Right ventricle myocardium inferior (tissue), 1 donor: ENCODE measurements at regions not wholly inside any gene's neighbourhood (a gene's known extent, or its start where the extent isn't known, plus 50 kb on each side); places are given as distances from the start of the nearest gene placed in this dataset.

ENCODE experiments used
- ATAC-seq: fragments of 200-7000 bp; cut with Tn5 transposase; one replicate; pipeline ENCODE4 v1.9.1; 2020; ENCODE audit warnings: mild to moderate bottlenecking, moderate library complexity
- DNase-seq: peaks from one replicate; pipeline ENCODE4 v3.0.0; 2021; ENCODE audit errors: missing footprints
- intact Hi-C: fragments of 100-400 bp; cut with DNase I; formaldehyde crosslinking; loops from one replicate; pipeline ENCODE4 v1.11.0; 2022
- donor health status: DM: no; HTN: yes; CAD: no; lungs with severe emphysema.

DNA sequence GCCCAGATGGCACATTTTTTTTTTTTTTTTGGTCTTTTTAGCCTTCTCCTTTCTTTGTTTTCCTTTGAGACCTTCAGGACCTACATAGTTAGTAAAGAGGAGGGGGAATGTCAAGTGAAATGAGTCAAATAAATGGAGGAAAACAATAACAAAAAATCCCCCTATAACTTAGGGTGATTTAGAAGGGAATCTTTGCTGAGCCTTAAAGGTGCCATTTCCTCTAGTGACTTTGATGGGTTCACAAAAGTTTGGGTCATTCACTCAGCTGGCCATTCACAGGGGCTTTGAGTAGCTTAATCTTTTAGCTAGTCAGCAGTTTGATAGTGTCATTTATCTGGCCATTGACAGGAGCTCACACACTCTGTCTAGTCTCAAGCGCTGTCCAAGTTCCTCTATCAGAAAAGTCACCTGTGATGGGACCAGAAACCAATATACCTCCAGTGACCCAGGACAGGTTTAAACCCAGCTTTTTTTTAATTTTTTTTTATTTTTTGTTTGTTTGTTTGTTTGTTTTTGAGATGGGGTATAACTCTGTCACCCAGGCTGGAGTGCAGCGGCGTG is 275.1 kb upstream of the PRDM1 start:
- no peak for DNase-seq
- ATAC-seq: no peak
- intact Hi-C loops: no loop called here

DNA sequence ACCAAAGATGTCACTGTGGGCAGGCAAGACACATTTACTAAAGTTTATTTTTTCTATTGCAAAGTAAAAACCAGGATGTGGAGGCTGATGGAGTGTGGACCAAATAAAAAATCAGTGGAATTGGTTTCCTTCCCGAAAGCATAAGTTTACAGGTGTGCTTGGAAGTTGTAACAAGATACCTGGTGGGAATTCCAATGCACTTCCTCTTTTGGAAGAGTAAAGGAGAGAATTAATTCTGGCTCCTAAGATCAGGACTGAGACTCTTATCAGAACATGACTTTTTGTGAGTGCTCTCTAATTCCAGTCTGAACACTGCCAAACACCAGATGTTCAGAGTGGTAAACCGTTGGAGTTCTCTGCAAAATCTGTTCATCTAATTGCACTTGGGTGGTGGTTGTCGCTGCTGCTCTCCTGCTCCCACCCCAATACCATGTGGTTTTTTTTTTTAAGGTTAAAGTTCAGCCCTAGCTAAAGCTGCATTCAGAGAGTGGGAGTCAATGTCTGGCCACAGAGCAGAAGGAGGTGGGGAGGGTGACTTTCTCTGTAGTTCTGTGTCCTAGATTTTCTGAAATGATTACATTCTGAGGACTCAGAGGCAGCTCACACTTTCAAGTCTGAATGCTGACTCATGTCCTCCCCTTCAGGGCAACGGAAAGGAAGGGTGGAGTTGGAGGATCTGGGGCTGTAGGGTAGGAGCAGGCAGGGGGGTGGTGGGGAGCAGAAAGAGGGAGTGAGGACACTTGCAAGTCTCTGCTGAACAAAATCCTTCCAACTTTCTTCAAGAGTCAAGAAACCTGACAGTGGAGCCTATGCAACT is 275.8 kb upstream of the PRDM1 start:
- ATAC-seq (peak; percentile 84), DNase-seq (no peak)
- intact Hi-C loops: no loop called here

DNA sequence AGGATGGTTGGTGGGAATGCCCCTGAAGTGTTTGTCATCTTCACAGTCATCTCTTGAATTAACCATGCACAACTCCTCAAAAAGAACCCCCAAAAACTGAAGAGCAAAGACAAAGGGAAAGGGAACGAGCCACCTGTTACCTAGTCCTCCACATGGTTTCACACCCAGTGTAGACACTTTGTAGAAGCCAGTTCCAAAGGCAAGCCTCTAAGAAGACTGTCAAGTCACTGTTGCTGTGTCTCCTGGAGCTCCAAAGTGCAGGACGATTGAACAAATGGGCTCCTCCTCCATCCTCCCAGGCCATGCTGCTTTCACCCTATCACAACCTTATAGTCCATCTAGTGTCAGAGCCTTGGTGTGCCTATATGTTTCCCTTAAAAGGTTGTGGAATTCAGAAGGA is 277.6 kb upstream of the PRDM1 start:
- no peak for ATAC-seq
- no peak for DNase-seq
- intact Hi-C loops: no loop called here

DNA sequence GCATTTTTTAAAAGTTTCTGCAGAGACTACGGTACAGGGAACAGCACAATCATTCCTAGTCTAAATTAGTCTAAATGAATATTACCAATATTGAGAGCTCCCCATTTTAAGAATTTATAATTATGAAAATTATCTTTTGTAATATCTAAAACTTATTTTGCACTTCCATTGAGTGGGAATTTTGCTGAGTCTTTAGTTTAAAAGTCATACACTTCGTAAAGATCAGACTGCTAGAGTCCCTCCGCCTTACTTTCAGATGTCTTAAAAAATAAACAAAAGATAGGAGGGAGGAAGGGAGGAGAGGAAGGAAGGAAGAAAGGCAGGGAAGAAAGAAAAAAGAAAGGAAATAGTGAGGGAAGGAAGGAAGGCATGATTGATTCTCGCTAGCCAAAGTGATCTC is 278.2 kb upstream of the PRDM1 start:
- DNase-seq: no peak
- intact Hi-C loops: no loop called here
- no peak for ATAC-seq

DNA sequence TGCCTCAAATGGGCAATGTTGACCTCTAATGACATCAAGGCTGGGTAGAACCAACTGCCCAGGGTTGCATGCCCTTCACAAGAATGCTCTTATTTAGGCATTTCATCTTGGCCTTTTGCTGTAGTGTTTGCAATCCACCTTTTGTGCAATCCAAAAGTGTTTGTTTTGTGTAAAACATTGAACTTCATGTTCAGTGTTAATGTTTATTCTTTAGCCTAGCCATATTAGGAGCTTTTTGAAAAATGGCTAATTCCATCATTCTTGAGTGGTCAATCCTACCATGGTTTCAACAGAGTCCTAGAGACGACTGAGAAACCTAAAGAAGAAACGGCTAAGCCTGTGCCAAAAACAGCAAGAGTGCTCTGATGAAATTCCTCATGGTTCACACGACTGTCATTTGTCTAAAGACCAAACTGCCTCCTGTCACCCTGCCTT is 279.6 kb upstream of the PRDM1 start:
- DNase-seq (no peak), ATAC-seq (no peak)
- intact Hi-C loops: no loop called here

DNA sequence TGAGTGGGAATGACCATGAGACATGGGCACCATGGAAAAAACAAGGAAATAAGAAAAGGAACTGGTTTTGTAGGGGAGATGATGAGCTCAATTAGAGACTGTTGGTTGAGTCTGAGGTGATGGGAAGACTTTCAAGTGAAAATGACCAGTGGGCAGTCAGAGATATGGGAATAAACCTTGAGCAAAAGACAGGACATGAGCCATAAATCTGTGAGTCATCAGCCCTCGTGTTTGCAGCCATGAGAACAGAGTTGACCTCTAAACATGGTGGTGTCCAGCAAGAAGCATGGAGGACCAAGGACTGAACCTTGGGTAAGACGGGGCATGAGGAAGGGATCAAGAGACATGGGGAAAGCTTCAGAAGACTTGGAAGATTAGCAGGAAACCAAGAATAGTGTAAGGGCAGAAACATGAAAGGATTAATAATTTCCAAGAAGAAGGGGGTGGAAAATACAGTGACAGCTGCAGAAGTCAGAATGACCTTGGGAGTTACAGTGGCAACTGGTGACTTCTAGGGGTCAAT is 280.6 kb upstream of the PRDM1 start:
- intact Hi-C loops: no loop called here
- DNase-seq (no peak), ATAC-seq (no peak)

DNA sequence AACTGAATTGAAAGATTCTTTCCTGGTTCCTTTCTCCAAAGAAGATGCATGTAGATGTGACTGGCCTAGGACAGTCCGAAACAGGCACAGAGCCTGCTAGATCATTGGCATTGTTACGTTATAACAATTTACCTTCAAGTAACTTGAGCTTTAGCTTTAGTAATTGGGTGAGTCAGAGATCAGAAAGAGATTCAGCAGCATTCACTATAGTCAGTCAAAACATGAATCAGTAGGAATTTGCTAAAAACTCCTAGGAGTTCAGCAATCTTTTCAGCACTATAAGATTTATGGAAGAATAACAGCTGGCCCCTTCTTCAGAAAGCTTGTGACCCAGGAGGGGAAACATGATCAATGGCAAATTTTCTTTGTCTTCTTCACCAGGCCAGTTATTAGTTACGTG is 281.7 kb upstream of the PRDM1 start:
- intact Hi-C loops: no loop called here
- ATAC-seq: no peak

DNA sequence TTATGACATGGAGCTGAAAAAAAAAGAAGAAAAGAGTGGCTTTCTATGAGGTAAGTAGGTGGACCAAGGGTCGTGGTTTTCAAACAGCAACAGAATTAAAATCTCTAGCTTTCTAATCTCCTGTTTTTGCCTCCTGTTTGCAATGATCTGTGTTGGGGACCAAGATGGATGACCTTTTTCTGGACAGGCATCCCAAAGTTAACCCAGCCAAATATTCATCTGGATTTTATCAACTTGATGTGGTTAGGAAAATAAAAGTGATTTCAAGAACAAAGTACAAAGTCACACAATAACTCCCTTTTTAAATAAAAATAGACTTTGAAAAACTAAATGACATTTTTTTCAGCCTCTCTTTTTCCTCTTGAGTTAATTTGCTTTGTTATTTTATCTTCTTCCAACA is 282.1 kb upstream of the PRDM1 start:
- no peak for ATAC-seq
- intact Hi-C loops: no loop called here
- no peak for DNase-seq

More for the DNA sequence above, 281.7 kb upstream of the PRDM1 start:
- DNase-seq: no peak

DNA sequence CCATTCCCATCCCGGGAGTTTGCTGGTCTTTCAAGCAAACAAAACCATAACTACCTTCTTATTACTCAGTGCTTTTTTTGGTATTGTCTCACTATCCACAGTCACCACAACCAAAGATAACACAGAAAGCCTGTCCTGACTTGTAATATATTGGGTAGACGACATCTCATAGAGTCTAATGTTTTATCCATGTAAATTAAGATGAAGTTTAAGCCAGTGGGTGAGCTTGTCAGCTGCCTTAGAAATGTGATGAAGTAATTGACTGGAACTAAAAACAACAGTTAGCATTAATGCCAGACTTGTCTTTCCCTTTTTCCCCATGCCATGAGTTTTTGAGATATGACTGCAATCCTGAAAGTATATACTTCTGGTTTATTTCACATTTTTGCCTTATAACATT is 282.7 kb upstream of the PRDM1 start:
- ATAC-seq: no peak

DNA sequence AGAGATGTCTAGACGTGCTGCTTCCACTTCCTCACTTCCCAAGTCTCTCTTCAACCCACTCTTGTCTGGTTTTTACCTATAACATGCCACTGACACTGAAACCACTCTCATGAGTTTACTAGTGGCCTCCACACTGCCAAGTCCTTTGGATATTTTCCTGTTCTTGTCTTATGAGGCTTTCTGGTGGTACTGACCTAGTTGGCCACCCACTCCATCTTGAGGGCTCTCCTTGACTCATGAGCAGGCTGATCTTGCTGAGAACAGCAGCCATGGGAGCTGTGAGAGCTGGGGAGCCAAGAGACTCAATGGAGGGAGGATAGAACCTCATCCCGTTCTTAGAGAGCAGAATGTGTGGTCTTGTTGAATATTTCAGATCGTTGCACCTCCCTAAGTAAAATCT is 283.4 kb upstream of the PRDM1 start:
- DNase-seq (no peak), ATAC-seq (no peak)
- intact Hi-C loops: no loop called here

More for the DNA sequence above, 282.7 kb upstream of the PRDM1 start:
- no peak for DNase-seq
- intact Hi-C loops: no loop called here

DNA sequence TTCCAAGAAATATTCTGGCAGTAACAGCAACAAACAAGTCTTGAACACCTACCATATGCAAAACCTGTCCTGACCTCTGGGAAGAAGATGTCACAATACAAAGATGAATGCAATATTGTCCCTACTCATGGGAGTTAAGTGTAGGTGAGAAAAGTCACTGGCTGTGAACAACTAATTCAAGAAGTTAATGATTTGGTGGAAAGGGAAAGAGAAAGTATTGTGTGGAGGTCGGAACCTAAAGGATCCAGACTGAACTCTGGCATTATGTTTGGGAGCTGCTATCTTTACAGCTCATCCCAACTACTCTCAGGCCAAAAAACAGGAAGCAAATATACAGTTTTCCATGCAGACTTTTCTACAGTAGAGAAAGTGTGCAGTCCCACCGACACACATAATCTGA is 285.3 kb upstream of the PRDM1 start:
- ATAC-seq (no peak), DNase-seq (no peak)
- intact Hi-C loops: no loop called here

DNA sequence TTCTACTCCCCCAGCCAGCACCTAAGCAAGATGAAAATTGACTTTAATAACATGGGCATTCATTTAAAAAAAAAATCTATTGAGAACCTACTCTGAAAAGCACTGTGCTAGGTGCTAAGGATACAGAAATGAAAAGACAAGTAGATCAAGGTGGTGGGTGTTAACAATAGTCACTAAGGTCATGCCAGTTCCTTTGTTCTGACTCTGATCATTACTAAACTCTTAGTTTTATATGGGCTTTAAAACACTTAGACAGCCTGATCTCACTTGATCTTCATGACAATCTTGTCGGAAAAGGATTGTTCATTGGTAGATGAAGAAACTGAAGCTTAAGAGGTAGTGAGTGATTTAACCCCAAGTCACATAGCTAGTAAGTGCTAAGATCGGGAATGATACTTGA is 285.7 kb upstream of the PRDM1 start:
- intact Hi-C loops: no loop called here
- DNase-seq (no peak), ATAC-seq (no peak)

DNA sequence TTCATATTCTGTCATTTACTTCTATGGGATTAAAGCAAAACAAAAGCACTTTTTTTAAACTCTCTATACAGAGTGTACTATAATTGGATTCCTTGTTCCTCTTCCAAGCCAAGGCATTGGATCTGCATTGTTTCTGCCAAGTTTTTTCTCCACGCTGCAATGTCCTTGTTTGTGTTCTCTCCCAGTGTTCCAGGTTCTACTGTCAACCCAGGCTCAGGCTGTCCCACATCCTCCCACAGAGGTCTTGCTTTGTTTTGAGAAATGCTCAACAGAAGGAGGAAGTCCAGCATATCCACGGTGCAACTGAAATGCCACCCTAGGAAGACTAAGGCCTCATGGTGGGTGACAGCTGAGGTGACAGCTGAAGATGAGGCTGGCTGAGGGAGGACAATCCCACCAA is 287.1 kb upstream of the PRDM1 start:
- ATAC-seq (peak; percentile 90), DNase-seq (no peak)
- intact Hi-C loops: loop anchor here (10.0 kb wide), 2 partner anchors 116 to 196 kb away; no protein-coding TSS in a partner anchor

DNA sequence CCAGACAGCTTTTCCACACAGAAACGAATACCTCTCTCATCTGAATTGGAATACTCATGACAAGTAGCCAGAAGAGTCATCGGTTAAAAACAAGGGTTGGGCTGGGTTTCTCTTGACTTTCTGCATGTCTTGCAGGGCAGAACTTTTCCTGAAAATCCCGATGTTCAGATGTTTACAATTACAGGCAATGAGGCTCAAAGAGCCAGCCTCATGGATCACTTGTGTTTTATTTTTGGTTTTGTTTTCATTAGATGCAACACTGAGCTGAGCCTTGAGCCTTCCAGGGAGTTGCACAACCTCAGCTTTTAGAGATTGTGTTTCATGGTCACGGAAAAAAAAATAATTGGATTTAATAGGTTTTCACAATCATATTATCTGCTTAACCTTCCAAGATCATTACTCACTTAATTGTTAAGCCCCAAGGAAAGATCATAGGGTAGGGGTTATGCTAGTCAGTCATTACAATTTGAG is 288.1 kb upstream of the PRDM1 start:
- intact Hi-C loops: loop anchor here (10.0 kb wide), 2 partner anchors 117 to 197 kb away; no protein-coding TSS in a partner anchor
- ATAC-seq: peak; percentile 69
- no peak for DNase-seq

DNA sequence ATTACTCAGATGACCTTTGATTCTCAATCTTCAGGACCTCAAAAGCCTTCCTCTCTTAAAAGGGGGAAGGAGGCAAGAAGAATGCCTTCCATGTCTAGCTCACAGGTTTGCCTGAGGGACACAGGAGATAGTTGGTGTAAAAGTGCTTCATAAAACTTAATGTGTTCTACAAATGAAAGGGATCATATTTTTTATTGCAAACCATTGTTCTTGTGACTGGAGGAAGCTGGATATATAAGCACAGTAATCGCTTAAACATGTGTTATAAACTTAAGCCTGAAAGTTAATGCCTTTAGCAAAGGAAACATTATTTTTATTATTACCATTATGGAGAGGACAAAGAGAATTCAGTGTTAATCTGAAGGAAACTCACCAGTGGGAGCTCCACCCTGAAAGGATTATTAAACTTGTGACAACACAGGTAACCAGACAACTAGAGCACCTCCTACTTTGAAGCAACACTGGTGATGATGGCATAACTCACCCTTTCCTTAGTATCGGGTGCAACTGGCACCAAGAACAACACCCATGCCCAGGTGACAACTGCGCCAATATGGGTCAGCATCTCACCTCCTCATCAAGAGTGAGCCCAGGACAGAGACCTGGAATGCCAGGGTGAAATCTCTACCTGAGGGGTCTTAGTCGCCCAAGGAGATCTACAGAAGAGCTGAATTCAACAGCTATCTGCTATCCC is 288.7 kb upstream of the PRDM1 start:
- no peak for ATAC-seq
- no peak for DNase-seq
- intact Hi-C loops: loop anchor here (10.0 kb wide), 2 partner anchors 117 to 197 kb away; no protein-coding TSS in a partner anchor

DNA sequence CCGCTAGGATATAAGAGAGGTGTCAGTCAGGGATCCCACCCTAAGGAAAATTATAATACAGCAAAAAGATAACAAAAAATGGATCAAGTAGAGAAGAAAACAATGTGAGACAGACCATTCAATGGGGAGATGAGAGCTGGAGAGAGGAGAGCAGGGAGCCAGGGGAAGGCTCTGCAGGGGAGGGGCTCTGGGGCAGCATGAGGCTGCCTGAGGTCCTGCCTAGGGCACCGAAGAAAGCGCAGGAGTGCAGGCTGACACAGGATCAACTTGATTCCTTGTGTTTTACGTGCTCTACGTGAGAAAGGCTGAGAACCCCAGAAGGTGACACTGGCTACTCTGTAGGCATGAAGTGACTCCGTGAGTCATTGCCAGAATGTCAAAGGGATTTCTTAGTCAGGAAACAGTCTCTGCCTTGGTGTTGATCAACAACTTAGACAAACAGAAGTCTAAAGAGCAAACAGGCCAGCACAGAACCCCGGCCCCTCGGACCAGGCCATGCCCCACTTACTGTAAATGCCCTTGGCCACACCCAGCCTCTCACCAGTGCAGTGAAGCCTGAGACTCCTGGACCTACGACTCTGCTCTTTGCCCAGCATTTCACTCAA is 290.1 kb upstream of the PRDM1 start:
- ATAC-seq (no peak), DNase-seq (no peak)
- intact Hi-C loops: loop anchor here (10.0 kb wide), 2 partner anchors 119 to 199 kb away; no protein-coding TSS in a partner anchor

DNA sequence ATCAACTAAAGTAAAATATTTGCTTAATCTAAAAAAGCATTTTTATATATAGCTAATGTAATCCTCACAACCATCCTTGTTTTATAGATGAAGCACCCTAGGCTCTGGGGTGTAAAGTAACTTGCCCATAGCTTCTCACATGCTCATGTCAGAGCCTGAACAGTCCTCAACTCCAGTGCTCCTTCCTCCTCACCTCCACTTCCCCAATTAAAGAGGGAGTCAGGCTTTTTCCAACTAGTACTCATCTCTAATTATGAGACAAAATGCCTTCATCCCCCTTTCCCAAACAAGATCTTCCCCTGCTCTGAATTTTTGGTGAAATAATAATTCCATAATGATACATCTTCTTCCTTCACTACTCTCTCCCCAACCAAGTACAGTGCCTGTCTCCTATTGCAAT is 290.8 kb upstream of the PRDM1 start:
- ATAC-seq: no peak
- intact Hi-C loops: loop anchor here (10.0 kb wide), 2 partner anchors 119 to 199 kb away; no protein-coding TSS in a partner anchor
- no peak for DNase-seq

DNA sequence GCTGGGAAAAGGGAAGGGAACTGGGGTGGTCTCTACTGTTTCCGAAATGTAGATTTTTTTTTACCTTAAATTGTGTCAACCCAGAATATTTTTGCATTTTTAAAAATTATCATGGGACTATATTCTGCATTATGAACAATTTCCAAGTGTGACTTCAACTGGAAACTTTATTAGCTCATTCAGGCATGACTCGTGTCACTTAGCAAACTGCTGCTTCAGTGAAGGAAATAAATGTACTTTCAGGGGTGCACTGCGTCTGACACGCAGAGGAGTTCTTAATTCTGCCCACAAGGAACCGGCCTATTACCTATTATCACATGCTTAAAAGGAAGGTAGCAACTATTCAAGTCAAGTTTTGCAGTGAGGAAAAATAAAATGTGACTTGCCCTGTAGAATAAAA is 291.3 kb upstream of the PRDM1 start:
- ATAC-seq (no peak), DNase-seq (no peak)
- intact Hi-C loops: loop anchor here (10.0 kb wide), 2 partner anchors 120 to 200 kb away; no protein-coding TSS in a partner anchor

DNA sequence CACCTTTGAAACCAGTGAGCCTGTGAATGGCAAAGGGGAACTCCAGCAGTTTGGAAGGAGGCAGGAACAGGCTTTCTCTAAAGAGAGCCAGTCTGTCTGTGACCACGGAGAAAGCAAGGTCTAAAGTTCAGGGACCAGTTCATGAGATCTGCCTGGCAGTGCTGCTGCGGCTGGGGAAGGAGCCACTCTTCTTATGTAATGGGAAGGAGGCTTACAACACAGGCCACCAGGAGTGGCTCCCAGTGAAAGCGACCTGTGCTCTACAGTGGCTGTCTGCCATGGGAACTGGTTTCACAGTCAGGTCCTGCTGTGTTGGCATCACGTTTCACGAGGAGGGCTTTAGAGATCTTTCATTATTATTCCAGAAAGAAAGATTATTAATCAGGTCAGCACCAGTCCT is 291.9 kb upstream of the PRDM1 start:
- ATAC-seq (peak; percentile 82), DNase-seq (peak; percentile 80)
- intact Hi-C loops: loop anchor here (10.0 kb wide), 2 partner anchors 121 to 201 kb away; no protein-coding TSS in a partner anchor
